ENCODE measurements at regions not wholly inside any gene's neighbourhood (a gene's known extent, or its start where the extent isn't known, plus 50 kb on each side); places are given as distances from the start of the nearest gene placed in this dataset.

DNA sequence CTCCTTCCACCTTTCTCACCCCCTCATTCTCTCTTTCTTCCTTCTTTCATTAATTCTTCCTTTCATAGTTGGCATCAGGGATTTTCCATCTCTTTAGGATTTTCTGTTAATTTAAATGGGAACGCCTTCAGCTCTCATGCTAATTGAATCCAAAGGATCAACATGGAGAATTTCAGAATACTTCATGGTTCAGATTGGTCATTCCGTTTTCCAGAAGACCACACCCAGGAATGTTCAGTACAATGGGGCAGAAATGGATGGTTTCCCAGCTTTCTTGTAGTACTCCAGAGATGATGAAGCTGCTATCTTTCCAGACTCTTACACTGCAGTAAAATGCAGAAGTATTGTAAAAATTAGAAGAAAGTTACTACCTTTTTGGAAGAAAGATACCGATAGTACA is 440.0 kb downstream of the DAD1 start:
- H3K4me3 ChIP-seq: no peak overlapping the region
- no peak overlapping the region for H3K27ac ChIP-seq
- TF ChIP-seq, protein P1, sequence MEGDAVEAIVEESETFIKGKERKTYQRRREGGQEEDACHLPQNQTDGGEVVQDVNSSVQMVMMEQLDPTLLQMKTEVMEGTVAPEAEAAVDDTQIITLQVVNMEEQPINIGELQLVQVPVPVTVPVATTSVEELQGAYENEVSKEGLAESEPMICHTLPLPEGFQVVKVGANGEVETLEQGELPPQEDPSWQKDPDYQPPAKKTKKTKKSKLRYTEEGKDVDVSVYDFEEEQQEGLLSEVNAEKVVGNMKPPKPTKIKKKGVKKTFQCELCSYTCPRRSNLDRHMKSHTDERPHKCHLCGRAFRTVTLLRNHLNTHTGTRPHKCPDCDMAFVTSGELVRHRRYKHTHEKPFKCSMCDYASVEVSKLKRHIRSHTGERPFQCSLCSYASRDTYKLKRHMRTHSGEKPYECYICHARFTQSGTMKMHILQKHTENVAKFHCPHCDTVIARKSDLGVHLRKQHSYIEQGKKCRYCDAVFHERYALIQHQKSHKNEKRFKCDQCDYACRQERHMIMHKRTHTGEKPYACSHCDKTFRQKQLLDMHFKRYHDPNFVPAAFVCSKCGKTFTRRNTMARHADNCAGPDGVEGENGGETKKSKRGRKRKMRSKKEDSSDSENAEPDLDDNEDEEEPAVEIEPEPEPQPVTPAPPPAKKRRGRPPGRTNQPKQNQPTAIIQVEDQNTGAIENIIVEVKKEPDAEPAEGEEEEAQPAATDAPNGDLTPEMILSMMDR (IDR thresholded peaks at IDR 0.05): no peak
- no peak for DNase-seq (ENCODE audit: low spot score)

DNA sequence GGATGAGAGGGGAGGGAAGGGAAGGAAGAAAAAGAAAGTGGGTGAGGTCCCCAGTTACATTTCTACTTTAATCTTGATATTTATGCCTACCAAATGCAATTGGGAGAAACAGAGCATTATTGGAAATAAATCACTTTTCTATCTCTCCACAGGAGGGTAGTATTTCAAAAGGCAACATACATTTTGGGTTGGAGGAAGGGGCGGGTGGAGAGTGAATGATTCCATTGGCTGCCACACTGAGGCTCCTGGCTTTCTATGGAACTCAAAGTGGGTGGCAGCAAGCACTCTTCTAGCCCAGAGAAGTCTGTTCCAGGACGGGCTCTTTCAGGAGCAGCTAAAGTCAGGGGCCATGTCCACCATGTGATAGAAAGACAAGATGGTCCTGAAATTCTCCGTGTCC is 441.3 kb downstream of the DAD1 start:
- TF ChIP-seq, protein P1 (IDR thresholded peaks at IDR 0.05): no peak
- Histone ChIP-seq H3K4me3 (no peak overlapping the region), H3K27ac (no peak overlapping the region)
- no peak for DNase-seq (ENCODE audit: low spot score)

DNA sequence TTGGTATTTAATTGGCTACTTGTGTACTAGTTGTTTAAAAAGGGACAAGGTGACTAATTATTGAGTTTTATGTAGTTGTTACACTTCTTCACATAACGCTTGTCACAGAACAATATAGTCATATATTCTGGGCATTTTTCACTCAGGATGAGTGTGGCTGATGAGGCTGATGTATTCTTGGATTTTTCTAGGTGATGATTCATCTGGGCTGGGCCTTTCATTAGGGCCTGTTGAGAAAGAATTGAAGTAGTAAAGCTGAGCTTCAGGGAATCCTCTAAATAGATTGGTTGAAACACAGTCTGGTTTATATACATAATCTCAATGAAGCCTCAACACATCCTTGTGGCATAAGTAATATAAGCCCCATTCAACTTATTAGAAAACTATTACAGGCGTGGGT is 445.7 kb downstream of the DAD1 start:
- TF ChIP-seq, protein P1 (IDR thresholded peaks at IDR 0.05): no peak
- no peak for DNase-seq (ENCODE audit: low spot score)

DNA sequence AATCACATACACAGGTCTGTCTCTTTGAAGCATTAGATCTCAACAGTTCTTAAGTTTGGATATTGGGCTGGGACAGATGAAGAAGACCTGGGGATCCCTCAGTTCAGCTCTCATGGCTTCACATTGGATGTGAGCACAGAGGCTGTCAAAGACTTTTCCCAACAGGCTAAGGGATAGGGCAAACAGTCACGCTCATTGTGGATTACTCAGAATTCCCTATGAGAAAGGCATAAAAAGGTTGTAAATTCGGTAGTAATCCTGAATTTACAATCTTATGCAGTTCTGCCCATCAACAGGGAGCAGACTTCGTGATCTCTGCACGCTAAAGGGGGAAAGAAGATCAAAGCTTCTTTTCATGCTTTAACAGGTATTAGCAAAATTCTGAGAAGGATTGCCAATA is 448.4 kb downstream of the DAD1 start:
- DNase-seq (ENCODE audit: low spot score): no peak
- no peak overlapping the region for H3K4me3 ChIP-seq
- TF ChIP-seq, protein P1 (IDR thresholded peaks at IDR 0.05): no peak
- H3K27ac ChIP-seq: no peak overlapping the region

More for the DNA sequence above, 445.7 kb downstream of the DAD1 start:
- no peak overlapping the region for H3K27ac ChIP-seq
- no peak overlapping the region for H3K4me3 ChIP-seq

DNA sequence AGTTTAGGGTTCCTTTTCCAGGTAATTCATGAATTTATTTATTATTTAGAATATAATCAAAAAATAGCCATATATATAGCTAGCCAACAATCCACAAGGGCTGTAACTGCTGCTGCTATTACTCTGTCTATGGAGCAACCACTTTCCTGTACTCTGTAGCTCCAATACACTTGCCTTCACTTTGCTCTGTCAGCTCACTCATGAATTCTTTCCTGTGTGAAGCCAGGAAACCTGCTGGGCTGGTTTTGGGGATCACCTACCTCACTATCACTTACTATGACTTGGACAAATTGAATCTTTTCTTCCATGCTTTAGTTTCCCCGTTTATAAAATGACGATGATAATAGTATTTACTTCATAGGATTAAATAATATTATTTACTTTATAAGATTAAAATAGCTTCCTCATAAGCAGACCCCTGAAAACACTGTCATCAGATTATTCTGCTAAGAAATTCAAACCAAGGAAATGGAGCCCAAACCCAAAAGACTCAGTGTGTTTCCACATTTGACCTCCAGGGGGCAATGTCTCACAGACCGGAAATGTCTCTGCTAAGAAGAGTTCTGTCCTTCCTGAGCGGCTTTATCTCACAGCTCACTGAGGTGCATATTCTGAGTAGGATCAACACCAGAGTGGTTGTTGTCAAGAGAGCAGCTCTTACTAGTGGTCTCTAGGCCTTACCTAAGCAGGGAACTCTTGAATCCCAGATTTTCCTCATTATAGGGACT is 457.1 kb downstream of the DAD1 start:
- Histone ChIP-seq H3K27ac (no peak overlapping the region), H3K4me3 (no peak overlapping the region)
- DNase-seq (ENCODE audit: low spot score): no peak
- TF ChIP-seq, protein P1 (IDR thresholded peaks at IDR 0.05): no peak

DNA sequence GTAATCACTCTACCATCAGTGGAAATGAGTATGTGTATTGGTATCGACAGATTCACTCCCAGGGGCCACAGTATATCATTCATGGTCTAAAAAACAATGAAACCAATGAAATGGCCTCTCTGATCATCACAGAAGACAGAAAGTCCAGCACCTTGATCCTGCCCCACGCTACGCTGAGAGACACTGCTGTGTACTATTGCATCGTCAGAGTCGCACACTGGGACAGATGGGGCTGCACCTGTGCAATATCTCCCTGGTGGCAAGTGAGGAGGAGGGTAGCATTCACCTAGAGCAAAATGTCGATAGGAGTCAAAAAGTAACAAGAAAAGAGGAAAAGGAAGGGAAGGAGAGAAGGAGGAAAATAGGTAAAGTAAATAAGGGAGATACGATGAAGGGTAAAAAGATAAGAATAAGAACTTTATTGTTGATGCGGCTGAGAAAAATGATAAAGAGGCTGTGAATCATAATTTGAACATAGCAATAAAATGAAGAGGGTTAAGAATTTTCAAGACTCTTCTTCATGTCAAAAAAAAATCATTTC is 450.5 kb upstream of the OR4E1 start:
- TF ChIP-seq, protein P1 (IDR thresholded peaks at IDR 0.05): no peak
- H3K27ac ChIP-seq: no peak overlapping the region
- no peak for DNase-seq (ENCODE audit: low spot score)

More for the DNA sequence above, 450.5 kb upstream of the OR4E1 start:
- H3K4me3 ChIP-seq: no peak overlapping the region
